ENCODE measurements at regions not wholly inside any gene's neighbourhood (a gene's known extent, or its start where the extent isn't known, plus 50 kb on each side); places are given as distances from the start of the nearest gene placed in this dataset.

DNA sequence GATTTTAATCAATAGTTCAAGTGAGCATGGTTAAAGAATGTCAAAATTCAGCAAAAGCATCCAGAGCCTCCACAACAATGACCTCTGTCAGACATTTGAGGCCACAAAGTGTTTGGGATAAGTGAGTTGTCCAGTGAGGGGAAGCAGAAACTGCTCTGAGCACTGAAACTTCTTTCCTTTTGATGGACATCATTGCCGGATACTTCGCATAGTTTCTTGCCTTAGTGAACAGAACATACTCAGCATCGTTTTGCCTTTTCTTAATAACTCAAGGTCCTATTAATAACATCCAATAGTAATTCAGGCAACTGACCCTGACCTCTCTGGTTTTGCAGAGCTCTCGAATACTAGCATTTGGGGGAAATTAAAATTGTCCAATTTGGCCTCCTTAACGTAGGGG, 78.6 kb downstream of the EDN3 start:
- FAIRE-seq (no peak), DNase-seq (ENCODE audit: low read depth, low spot score) (no peak)
- Histone ChIP-seq H3K27me3 (ENCODE audit: control insufficient read depth in 2 of 2, insufficient read depth in 2 of 2, low read length in 2 of 2) (no peaks in the 10 kb centered on the region), H3K9me1 (replicated peaks; ENCODE audit: control insufficient read depth, extremely low read depth, insufficient read depth, low read length) (no peaks in the 10 kb centered on the region), H3K4me2 (ENCODE audit: insufficient read depth, low read length) (no peak overlapping the region), H3K9me3 (replicated peaks; ENCODE audit: control insufficient read depth, insufficient read depth, low read length) (no peaks in the 10 kb centered on the region), H3K4me3 (replicated peaks in 1 of 3; ENCODE audit: insufficient read depth in 1 of 3, low read depth in 1 of 3, low read length in 3 of 3) (no peak overlapping the region), H3K79me2 (ENCODE audit: control insufficient read depth, insufficient read depth, low read length) (no peaks in the 10 kb centered on the region), H3K4me1 (ENCODE audit: control insufficient read depth, extremely low read depth, insufficient read depth, low read length) (no peaks in the 10 kb centered on the region), H3K27ac (ENCODE audit: insufficient read depth, low read depth, low read length) (no peak overlapping the region), H3K9ac (replicated peaks; ENCODE audit: extremely low read depth, insufficient read depth, low read length) (no peak overlapping the region), H3K36me3 (ENCODE audit: control insufficient read depth in 2 of 2, extremely low read depth in 1 of 2, insufficient read depth in 2 of 2, low read length in 2 of 2) (no peaks in the 10 kb centered on the region), H4K20me1 (replicated peaks; ENCODE audit: control insufficient read depth, extremely low read depth, insufficient read depth, low read length) (no peaks in the 10 kb centered on the region), H2AFZ (ENCODE audit: low read depth, low read length) (no peak overlapping the region)
- no TSS peak for BruUV-seq (replicated peaks)
- intact Hi-C loops (cut with micrococcal nuclease) (no loop called here), dilution Hi-C loops (cut with MboI; ENCODE audit: extremely low pct_ligation_motif_present, low sequenced_read_pairs) (no loop called here)
- ChIA-PET POLR2A (interaction anchor here (0.7 kb wide), 1 partner anchor 52 kb away, joined by 3 read pairs; no protein-coding TSS in a partner anchor), CTCF (no interaction called here)
- TF ChIP-seq CTCF (IDR thresholded peaks at IDR 0.05; ENCODE audit: extremely low read depth in 1 of 2, insufficient read depth in 1 of 2, low read depth in 1 of 2, low read length in 2 of 2) (no peak), GATA2 (IDR thresholded peaks at IDR 0.05; ENCODE audit: insufficient read depth, insufficient read length, low read depth, low read length) (no peak)

DNA sequence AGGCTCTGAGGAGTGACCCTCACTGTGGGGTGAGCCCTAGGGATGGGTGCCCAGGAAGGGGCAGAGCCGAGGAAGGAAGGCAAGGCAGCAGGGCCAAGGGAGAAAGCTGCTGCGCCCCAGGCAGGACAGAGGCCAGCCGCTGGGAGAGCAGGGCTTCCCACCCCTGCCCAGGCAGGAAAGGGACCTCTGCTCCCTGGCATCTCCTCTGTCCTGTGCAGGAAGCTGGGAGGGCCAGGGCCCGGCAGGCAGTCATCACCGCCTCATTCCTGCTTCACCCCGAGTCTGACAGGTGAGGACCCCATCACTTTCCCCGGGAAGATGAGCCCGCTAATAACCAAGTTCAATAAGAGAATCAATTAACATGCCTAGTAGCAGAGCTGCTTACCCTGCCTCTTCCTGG, 81.3 kb downstream of the EDN3 start:
- ChIA-PET CTCF (no interaction called here), POLR2A (no interaction called here)
- Histone ChIP-seq H3K9ac (replicated peaks; ENCODE audit: extremely low read depth, insufficient read depth, low read length) (no peak overlapping the region), H3K4me1 (ENCODE audit: control insufficient read depth, extremely low read depth, insufficient read depth, low read length) (no peaks in the 10 kb centered on the region), H2AFZ (ENCODE audit: low read depth, low read length) (no peak overlapping the region), H3K9me3 (replicated peaks; ENCODE audit: control insufficient read depth, insufficient read depth, low read length) (no peaks in the 10 kb centered on the region), H3K36me3 (ENCODE audit: control insufficient read depth in 2 of 2, extremely low read depth in 1 of 2, insufficient read depth in 2 of 2, low read length in 2 of 2) (no peaks in the 10 kb centered on the region), H3K9me1 (replicated peaks; ENCODE audit: control insufficient read depth, extremely low read depth, insufficient read depth, low read length) (no peaks in the 10 kb centered on the region), H3K4me2 (ENCODE audit: insufficient read depth, low read length) (no peak overlapping the region), H4K20me1 (replicated peaks; ENCODE audit: control insufficient read depth, extremely low read depth, insufficient read depth, low read length) (no peaks in the 10 kb centered on the region), H3K79me2 (ENCODE audit: control insufficient read depth, insufficient read depth, low read length) (no peaks in the 10 kb centered on the region), H3K4me3 (replicated peaks in 1 of 3; ENCODE audit: insufficient read depth in 1 of 3, low read depth in 1 of 3, low read length in 3 of 3) (no peak overlapping the region), H3K27me3 (ENCODE audit: control insufficient read depth in 2 of 2, insufficient read depth in 2 of 2, low read length in 2 of 2) (no peaks in the 10 kb centered on the region), H3K27ac (ENCODE audit: insufficient read depth, low read depth, low read length) (no peak overlapping the region)
- intact Hi-C loops (cut with micrococcal nuclease), result no loop called here
- no peak for TF ChIP-seq POLR2A (IDR thresholded peaks at IDR 0.05; ENCODE audit: low read depth, low read length)
- TF ChIP-seq GATA2 (IDR thresholded peaks at IDR 0.05; ENCODE audit: insufficient read depth, insufficient read length, low read depth, low read length), result no peak
- TF ChIP-seq, protein P1, sequence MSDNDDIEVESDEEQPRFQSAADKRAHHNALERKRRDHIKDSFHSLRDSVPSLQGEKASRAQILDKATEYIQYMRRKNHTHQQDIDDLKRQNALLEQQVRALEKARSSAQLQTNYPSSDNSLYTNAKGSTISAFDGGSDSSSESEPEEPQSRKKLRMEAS (IDR thresholded peaks at IDR 0.05; ENCODE audit: insufficient read depth, insufficient read length), result no peak
- TF ChIP-seq FOS (IDR thresholded peaks at IDR 0.05; ENCODE audit: borderline replicate concordance, insufficient read depth, low read length), result no peak
- TF ChIP-seq POLR2AphosphoS5 (IDR thresholded peaks at IDR 0.05; ENCODE audit: insufficient read depth, low read depth, low read length), result no peak
- no peak for TF ChIP-seq MYC (IDR thresholded peaks at IDR 0.05; ENCODE audit: low read depth, low read length)
- TF ChIP-seq EZH2 (IDR thresholded peaks at IDR 0.05; ENCODE audit: borderline replicate concordance, low read depth, low read length, severe bottlenecking), result no peak
- TF ChIP-seq CTCF (IDR thresholded peaks at IDR 0.05; ENCODE audit: extremely low read depth in 1 of 2, insufficient read depth in 1 of 2, low read depth in 1 of 2, low read length in 2 of 2), result no peak
- no peak for TF ChIP-seq JUN (IDR thresholded peaks at IDR 0.05; ENCODE audit: borderline replicate concordance, insufficient read depth, insufficient read length, low read depth)
- BruUV-seq (replicated peaks), result no TSS peak
- no peak for DNase-seq (ENCODE audit: low read depth, low spot score)
- FAIRE-seq, result no peak
- dilution Hi-C loops (cut with MboI; ENCODE audit: extremely low pct_ligation_motif_present, low sequenced_read_pairs), result no loop called here

All from endothelial cell of umbilical vein (primary cell).